ENCODE measurements at regions not wholly inside any gene's neighbourhood (a gene's known extent, or its start where the extent isn't known, plus 50 kb on each side); places are given as distances from the start of the nearest gene placed in this dataset.

DNA sequence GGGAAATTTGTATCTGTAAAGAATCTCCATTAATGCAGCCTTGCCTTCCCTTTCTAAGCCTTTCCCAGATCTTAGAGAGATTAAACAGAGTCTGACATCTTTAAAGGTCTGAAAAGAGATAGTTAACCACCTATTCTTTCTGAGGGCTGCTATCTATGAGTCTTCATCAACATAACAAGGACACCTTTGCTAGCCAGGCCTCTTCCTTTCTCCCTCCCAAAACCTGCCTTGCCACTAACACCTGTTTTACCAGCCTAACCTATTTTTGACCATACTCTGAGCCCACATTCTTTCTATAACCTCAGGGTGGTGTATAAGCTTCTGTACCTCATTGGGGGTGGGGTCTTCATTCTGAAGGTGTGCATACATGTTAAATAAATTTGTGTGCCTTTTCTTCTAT is 217.1 kb downstream of the IPMK start:
- no peaks in the 10 kb centered on the region for H3K36me3 ChIP-seq (ENCODE audit: insufficient read depth)
- H2AFZ ChIP-seq (ENCODE audit: low read depth), result 0 out of 2 replicates have a peak overlapping the region, but pooled peaks have one; percentile 9
- H3K4me1 ChIP-seq (ENCODE audit: low read depth, poor library complexity, severe bottlenecking), result peaks cover 28% of the 10 kb centered on the region
- peak overlapping the region; percentile 21; the same call in 1 of the 2 replicates for H3K27ac ChIP-seq
- H3K27me3 ChIP-seq (ENCODE audit: insufficient read depth, low read depth), result no peaks in the 10 kb centered on the region
- no peaks in the 10 kb centered on the region for H3K79me2 ChIP-seq (ENCODE audit: insufficient read depth, low read depth)
- TF ChIP-seq, protein P1, sequence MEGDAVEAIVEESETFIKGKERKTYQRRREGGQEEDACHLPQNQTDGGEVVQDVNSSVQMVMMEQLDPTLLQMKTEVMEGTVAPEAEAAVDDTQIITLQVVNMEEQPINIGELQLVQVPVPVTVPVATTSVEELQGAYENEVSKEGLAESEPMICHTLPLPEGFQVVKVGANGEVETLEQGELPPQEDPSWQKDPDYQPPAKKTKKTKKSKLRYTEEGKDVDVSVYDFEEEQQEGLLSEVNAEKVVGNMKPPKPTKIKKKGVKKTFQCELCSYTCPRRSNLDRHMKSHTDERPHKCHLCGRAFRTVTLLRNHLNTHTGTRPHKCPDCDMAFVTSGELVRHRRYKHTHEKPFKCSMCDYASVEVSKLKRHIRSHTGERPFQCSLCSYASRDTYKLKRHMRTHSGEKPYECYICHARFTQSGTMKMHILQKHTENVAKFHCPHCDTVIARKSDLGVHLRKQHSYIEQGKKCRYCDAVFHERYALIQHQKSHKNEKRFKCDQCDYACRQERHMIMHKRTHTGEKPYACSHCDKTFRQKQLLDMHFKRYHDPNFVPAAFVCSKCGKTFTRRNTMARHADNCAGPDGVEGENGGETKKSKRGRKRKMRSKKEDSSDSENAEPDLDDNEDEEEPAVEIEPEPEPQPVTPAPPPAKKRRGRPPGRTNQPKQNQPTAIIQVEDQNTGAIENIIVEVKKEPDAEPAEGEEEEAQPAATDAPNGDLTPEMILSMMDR (conservative IDR thresholded peaks at IDR 0.05; ENCODE audit: low read depth, low read length), result no peak
- peak overlapping the region; percentile 29 for H3K4me2 ChIP-seq
- H3K9ac ChIP-seq, result no peak overlapping the region
- no peak overlapping the region for H3K4me3 ChIP-seq (IDR thresholded peaks at IDR 0.05; ENCODE audit: insufficient read depth, low read depth, low read length)
- H4K20me1 ChIP-seq (ENCODE audit: insufficient read depth), result no peaks in the 10 kb centered on the region

GRCh38 chr10:58048936-58049335 is 218.8 kb downstream of the IPMK start:
- Histone ChIP-seq H3K36me3 (ENCODE audit: insufficient read depth) (no peaks in the 10 kb centered on the region), H4K20me1 (ENCODE audit: insufficient read depth) (no peaks in the 10 kb centered on the region), H3K27ac (no peak overlapping the region), H3K27me3 (ENCODE audit: insufficient read depth, low read depth) (no peaks in the 10 kb centered on the region), H2AFZ (ENCODE audit: low read depth) (no peak overlapping the region), H3K4me1 (ENCODE audit: low read depth, poor library complexity, severe bottlenecking) (peaks cover 28% of the 10 kb centered on the region), H3K79me2 (ENCODE audit: insufficient read depth, low read depth) (no peaks in the 10 kb centered on the region), H3K4me2 (no peak overlapping the region), H3K4me3 (IDR thresholded peaks at IDR 0.05; ENCODE audit: insufficient read depth, low read depth, low read length) (no peak overlapping the region), H3K9ac (no peak overlapping the region)
- TF ChIP-seq, protein P1 (conservative IDR thresholded peaks at IDR 0.05; ENCODE audit: low read depth, low read length), result no peak

DNA sequence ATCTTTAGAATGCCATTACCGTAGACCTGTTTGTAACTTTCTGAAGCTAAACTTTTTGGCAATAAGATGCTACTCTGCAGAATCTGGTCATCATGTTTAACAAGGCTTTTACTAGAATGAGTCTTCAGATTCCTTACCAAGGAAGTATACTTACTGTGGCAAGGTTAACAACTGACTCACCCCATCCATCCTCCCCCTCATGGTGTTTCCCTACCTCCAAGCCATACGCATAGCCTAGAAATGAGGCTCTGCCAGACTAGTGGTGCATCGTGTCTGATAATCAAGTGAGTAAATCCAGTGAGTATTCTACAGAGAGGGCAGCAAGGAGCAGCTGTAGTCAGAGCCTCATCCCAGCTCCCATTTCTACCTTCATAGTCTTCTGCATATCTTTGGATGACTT is 223.6 kb downstream of the IPMK start:
- no peak overlapping the region for H3K9ac ChIP-seq
- no peaks in the 10 kb centered on the region for H4K20me1 ChIP-seq (ENCODE audit: insufficient read depth)
- no peaks in the 10 kb centered on the region for H3K4me1 ChIP-seq (ENCODE audit: low read depth, poor library complexity, severe bottlenecking)
- H2AFZ ChIP-seq (ENCODE audit: low read depth), result no peak overlapping the region
- H3K4me2 ChIP-seq, result no peak overlapping the region
- no peak overlapping the region for H3K27ac ChIP-seq
- TF ChIP-seq, protein P1 (conservative IDR thresholded peaks at IDR 0.05; ENCODE audit: low read depth, low read length), result no peak
- no peaks in the 10 kb centered on the region for H3K79me2 ChIP-seq (ENCODE audit: insufficient read depth, low read depth)
- no peaks in the 10 kb centered on the region for H3K27me3 ChIP-seq (ENCODE audit: insufficient read depth, low read depth)
- no peaks in the 10 kb centered on the region for H3K36me3 ChIP-seq (ENCODE audit: insufficient read depth)
- H3K4me3 ChIP-seq (IDR thresholded peaks at IDR 0.05; ENCODE audit: insufficient read depth, low read depth, low read length), result no peak overlapping the region

GRCh38 chr10:58041901-58042300 is 225.8 kb downstream of the IPMK start:
- H4K20me1 ChIP-seq (ENCODE audit: insufficient read depth), result no peaks in the 10 kb centered on the region
- no peak overlapping the region for H3K9ac ChIP-seq
- no peak overlapping the region for H3K27ac ChIP-seq
- no peak overlapping the region for H3K4me2 ChIP-seq
- no peak overlapping the region for H2AFZ ChIP-seq (ENCODE audit: low read depth)
- no peaks in the 10 kb centered on the region for H3K27me3 ChIP-seq (ENCODE audit: insufficient read depth, low read depth)
- H3K4me1 ChIP-seq (ENCODE audit: low read depth, poor library complexity, severe bottlenecking), result no peaks in the 10 kb centered on the region
- TF ChIP-seq, protein P1 (conservative IDR thresholded peaks at IDR 0.05; ENCODE audit: low read depth, low read length), result no peak
- H3K36me3 ChIP-seq (ENCODE audit: insufficient read depth), result no peaks in the 10 kb centered on the region
- no peak overlapping the region for H3K4me3 ChIP-seq (IDR thresholded peaks at IDR 0.05; ENCODE audit: insufficient read depth, low read depth, low read length)
- no peaks in the 10 kb centered on the region for H3K79me2 ChIP-seq (ENCODE audit: insufficient read depth, low read depth)

Measured in KMS-11 (cell line).